ENCODE measurements at regions not wholly inside any gene's neighbourhood (a gene's known extent, or its start where the extent isn't known, plus 50 kb on each side); places are given as distances from the start of the nearest gene placed in this dataset.

DNA sequence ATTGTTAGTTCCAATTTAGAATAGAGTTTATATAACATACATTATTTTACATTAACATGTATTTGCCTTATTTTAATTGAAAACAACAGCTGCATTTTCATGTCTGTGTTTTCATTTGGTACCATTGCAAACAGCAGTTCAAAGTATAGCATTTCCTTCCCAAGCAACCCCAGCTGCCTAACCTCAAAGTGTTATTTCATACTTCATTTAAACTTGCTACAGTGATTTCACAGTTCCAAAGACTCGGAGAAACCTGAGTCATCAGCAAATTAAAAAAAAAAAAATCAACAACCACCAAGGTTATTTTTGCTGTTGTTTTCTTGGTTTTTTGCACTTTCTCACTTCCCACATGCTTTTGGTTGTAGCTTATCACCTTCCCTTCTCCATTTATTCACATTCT lies 236.5 kb upstream of the SPHKAP start:
- TF ChIP-seq, protein P1, sequence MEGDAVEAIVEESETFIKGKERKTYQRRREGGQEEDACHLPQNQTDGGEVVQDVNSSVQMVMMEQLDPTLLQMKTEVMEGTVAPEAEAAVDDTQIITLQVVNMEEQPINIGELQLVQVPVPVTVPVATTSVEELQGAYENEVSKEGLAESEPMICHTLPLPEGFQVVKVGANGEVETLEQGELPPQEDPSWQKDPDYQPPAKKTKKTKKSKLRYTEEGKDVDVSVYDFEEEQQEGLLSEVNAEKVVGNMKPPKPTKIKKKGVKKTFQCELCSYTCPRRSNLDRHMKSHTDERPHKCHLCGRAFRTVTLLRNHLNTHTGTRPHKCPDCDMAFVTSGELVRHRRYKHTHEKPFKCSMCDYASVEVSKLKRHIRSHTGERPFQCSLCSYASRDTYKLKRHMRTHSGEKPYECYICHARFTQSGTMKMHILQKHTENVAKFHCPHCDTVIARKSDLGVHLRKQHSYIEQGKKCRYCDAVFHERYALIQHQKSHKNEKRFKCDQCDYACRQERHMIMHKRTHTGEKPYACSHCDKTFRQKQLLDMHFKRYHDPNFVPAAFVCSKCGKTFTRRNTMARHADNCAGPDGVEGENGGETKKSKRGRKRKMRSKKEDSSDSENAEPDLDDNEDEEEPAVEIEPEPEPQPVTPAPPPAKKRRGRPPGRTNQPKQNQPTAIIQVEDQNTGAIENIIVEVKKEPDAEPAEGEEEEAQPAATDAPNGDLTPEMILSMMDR (IDR thresholded peaks at IDR 0.05): no peak
- TF ChIP-seq POLR2A (IDR thresholded peaks at IDR 0.05): no peak
